Keratinocyte (primary cell): ENCODE measurements at regions not wholly inside any gene's neighbourhood (a gene's known extent, or its start where the extent isn't known, plus 50 kb on each side); places are given as distances from the start of the nearest gene placed in this dataset.

Experiments
- DNase-seq: peaks from one replicate; pipeline ENCODE4 v3.0.0-alpha.2; 2011; ENCODE audit warnings: low read depth, missing footprints, low spot score
- FAIRE-seq: peaks from 2 replicates; lab custom pipeline; 2011; peaks lifted over from hg19 to GRCh38; lab: Jason Lieb, UNC
- H2AFZ ChIP-seq: 2 replicates; pipeline ENCODE4 v1.6.0; 2012; ENCODE audit warnings: low read length, control low read depth, inconsistent platforms; ENCODE audit not compliant: control insufficient read depth
- H3K27ac ChIP-seq: 2 replicates; pipeline ENCODE4 v1.5.1; 2011; ENCODE audit warnings: low read length; ENCODE audit not compliant: control insufficient read depth, insufficient read depth
- H3K27me3 ChIP-seq: 3 replicates; pipeline ENCODE4 v1.6.0; 2011; ENCODE audit warnings: low read length; ENCODE audit not compliant: control insufficient read depth, insufficient read depth; ENCODE audit errors: extremely low read depth
- H3K36me3 ChIP-seq, 2 experiments: 2 replicates in 1 of 2; 3 replicates in 1 of 2; pipeline ENCODE4 v1.5.1; 2011; ENCODE audit warnings: low read length in 2 of 2, mild to moderate bottlenecking in 1 of 2; ENCODE audit not compliant: control insufficient read depth in 2 of 2, insufficient read depth in 2 of 2; ENCODE audit errors: extremely low read depth in 1 of 2
- H3K4me1 ChIP-seq: 3 replicates; pipeline ENCODE4 v1.5.1; 2011; ENCODE audit warnings: low read length; ENCODE audit not compliant: control insufficient read depth, insufficient read depth; ENCODE audit errors: extremely low read depth
- H3K4me2 ChIP-seq: 3 replicates; pipeline ENCODE4 v1.6.0; 2011; ENCODE audit warnings: low read depth, low read length; ENCODE audit not compliant: control insufficient read depth, insufficient read depth; ENCODE audit errors: extremely low read depth
- H3K4me3 ChIP-seq, 3 experiments: fragments of 200-600 bp in 1 of 3; sonication (generic) in 1 of 3; 2 replicates in 2 of 3; 3 replicates in 1 of 3; pipeline ENCODE4 v1.5.1; 2011 to 2016; ENCODE audit warnings: low read length in 3 of 3, mild to moderate bottlenecking in 3 of 3, control low read depth in 2 of 3, inconsistent platforms in 1 of 3, low read depth in 1 of 3, mixed read lengths in 1 of 3, mixed run types in 1 of 3, moderate library complexity in 1 of 3; ENCODE audit not compliant: control insufficient read depth in 2 of 3, insufficient read depth in 2 of 3; ENCODE audit errors: extremely low read depth in 1 of 3
- H3K79me2 ChIP-seq: 2 replicates; pipeline ENCODE4 v1.6.0; 2012; ENCODE audit warnings: low read length; ENCODE audit not compliant: control insufficient read depth, insufficient read depth
- H3K9ac ChIP-seq: 3 replicates; pipeline ENCODE4 v1.6.0; 2011; ENCODE audit warnings: low read length; ENCODE audit not compliant: control insufficient read depth, insufficient read depth; ENCODE audit errors: extremely low read depth
- H3K9me1 ChIP-seq: 3 replicates; pipeline ENCODE4 v1.6.0; 2011; ENCODE audit warnings: low read length; ENCODE audit not compliant: control insufficient read depth, insufficient read depth; ENCODE audit errors: extremely low read depth
- H3K9me3 ChIP-seq: 2 replicates; pipeline ENCODE4 v1.5.1; 2012; ENCODE audit warnings: low read depth, low read length; ENCODE audit not compliant: control insufficient read depth
- H4K20me1 ChIP-seq: 3 replicates; pipeline ENCODE4 v1.6.0; 2011; ENCODE audit warnings: low read length; ENCODE audit not compliant: control insufficient read depth, insufficient read depth; ENCODE audit errors: extremely low read depth
- EZH2 ChIP-seq: IDR thresholded peaks from one replicate; pipeline ENCODE4 v1.6.1; 2012; ENCODE audit warnings: inconsistent platforms, mild to moderate bottlenecking, low read length, moderate library complexity
- dilution Hi-C: fragments of 300-500 bp; cut with MboI; formaldehyde crosslinking; loops from one replicate; pipeline ENCODE4 v1.7.0; 2020; ENCODE audit warnings: low sequenced_read_pairs; ENCODE audit not compliant: extremely low pct_ligation_motif_present
- TF ChIP-seq, protein P1 (sequence below), 3 experiments: IDR thresholded peaks in 1 of 3; conservative IDR thresholded peaks in 1 of 3; optimal IDR thresholded peaks in 1 of 3; 2 replicates in 2 of 3; 3 replicates in 1 of 3; pipeline versions ENCODE3 to v1.5.1; 2011; ENCODE audit warnings: low read length in 3 of 3, mild to moderate bottlenecking in 3 of 3, moderate library complexity in 2 of 3, control low read depth in 1 of 3, inconsistent platforms in 1 of 3; ENCODE audit not compliant: insufficient read depth in 2 of 3; ENCODE audit errors: extremely low read depth in 1 of 3

- no peak overlapping the region for H3K9ac ChIP-seq
- H3K9me1 ChIP-seq = no peaks in the 10 kb centered on the region
- no peaks in the 10 kb centered on the region for H3K36me3 ChIP-seq
- H3K4me1 ChIP-seq = no peaks in the 10 kb centered on the region
- DNase-seq (no peak), FAIRE-seq (no peak)
- no peak overlapping the region for H3K4me3 ChIP-seq
- dilution Hi-C loops = no loop called here
- no peaks in the 10 kb centered on the region for H3K79me2 ChIP-seq
- no peak overlapping the region for H3K4me2 ChIP-seq
- no peak overlapping the region for H2AFZ ChIP-seq
- TF ChIP-seq, protein P1, sequence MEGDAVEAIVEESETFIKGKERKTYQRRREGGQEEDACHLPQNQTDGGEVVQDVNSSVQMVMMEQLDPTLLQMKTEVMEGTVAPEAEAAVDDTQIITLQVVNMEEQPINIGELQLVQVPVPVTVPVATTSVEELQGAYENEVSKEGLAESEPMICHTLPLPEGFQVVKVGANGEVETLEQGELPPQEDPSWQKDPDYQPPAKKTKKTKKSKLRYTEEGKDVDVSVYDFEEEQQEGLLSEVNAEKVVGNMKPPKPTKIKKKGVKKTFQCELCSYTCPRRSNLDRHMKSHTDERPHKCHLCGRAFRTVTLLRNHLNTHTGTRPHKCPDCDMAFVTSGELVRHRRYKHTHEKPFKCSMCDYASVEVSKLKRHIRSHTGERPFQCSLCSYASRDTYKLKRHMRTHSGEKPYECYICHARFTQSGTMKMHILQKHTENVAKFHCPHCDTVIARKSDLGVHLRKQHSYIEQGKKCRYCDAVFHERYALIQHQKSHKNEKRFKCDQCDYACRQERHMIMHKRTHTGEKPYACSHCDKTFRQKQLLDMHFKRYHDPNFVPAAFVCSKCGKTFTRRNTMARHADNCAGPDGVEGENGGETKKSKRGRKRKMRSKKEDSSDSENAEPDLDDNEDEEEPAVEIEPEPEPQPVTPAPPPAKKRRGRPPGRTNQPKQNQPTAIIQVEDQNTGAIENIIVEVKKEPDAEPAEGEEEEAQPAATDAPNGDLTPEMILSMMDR (optimal IDR thresholded peaks at IDR 0.05 in 1 of 3, IDR thresholded peaks at IDR 0.05 in 1 of 3, conservative IDR thresholded peaks at IDR 0.05 in 1 of 3; ENCODE audit: extremely low read depth in 1 of 3, insufficient read depth in 2 of 3, low read length in 3 of 3) = no peak
- TF ChIP-seq EZH2 = no peak
- H3K9me3 ChIP-seq = no peaks in the 10 kb centered on the region
- no peak overlapping the region for H3K27ac ChIP-seq
- H4K20me1 ChIP-seq = no peaks in the 10 kb centered on the region
- H3K27me3 ChIP-seq = no peaks in the 10 kb centered on the region
Observed at GRCh38 chr14:29030121-29030520, 263.5 kb downstream of the FOXG1 start.

GRCh38 chr14:29030970-29031369 is 264.4 kb downstream of the FOXG1 start:
- dilution Hi-C loops = no loop called here

More at GRCh38 chr14:29030970-29031369, 264.4 kb downstream of the FOXG1 start:
- H3K27me3 ChIP-seq = no peaks in the 10 kb centered on the region
- no peaks in the 10 kb centered on the region for H3K36me3 ChIP-seq
- H3K4me2 ChIP-seq = no peak overlapping the region
- H3K27ac ChIP-seq = no peak overlapping the region
- H3K9me3 ChIP-seq = no peaks in the 10 kb centered on the region
- no peaks in the 10 kb centered on the region for H3K4me1 ChIP-seq
- no peak overlapping the region for H3K4me3 ChIP-seq
- FAIRE-seq (no peak), DNase-seq (no peak)
- H2AFZ ChIP-seq = no peak overlapping the region
- no peak for TF ChIP-seq EZH2
- TF ChIP-seq, protein P1 (optimal IDR thresholded peaks at IDR 0.05 in 1 of 3, IDR thresholded peaks at IDR 0.05 in 1 of 3, conservative IDR thresholded peaks at IDR 0.05 in 1 of 3; ENCODE audit: extremely low read depth in 1 of 3, insufficient read depth in 2 of 3, low read length in 3 of 3) = no peak
- H3K79me2 ChIP-seq = no peaks in the 10 kb centered on the region
- no peaks in the 10 kb centered on the region for H4K20me1 ChIP-seq
- H3K9me1 ChIP-seq = no peaks in the 10 kb centered on the region
- no peak overlapping the region for H3K9ac ChIP-seq
